ENCODE measurements at regions not wholly inside any gene's neighbourhood (a gene's known extent, or its start where the extent isn't known, plus 50 kb on each side); places are given as distances from the start of the nearest gene placed in this dataset.
"Not testable (repeated sequence)": the region's sequence is repeated elsewhere in the genome, so short reads cannot be mapped to it uniquely, and the experiment has no call there.

DNA sequence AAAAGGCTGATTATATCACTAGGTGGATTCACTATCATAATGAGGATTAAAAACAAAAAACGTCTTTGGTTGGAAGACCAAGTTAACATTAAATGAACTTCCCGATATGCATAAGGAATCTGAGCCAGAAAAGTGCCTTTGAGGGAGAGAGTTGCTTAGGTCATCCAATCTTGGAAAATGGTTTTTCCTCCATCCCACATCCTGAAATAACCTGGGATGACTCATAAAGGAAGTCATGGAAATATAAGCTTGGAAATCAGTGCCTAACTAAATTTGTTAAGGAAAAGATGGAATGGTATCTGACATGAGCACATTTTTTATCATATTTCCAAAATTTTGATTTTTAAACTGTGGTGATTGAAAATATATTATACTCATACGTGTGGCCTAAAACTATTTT lies 66.0 kb downstream of the KBTBD8 start:
- no peak for DNase-seq (ENCODE audit: low read depth, low spot score)

- DNase-seq (ENCODE audit: low read depth, low spot score), result no peak
These were observed 69.1 kb downstream of the KBTBD8 start for GRCh38 chr3:67067251-67067650.

- DNase-seq (ENCODE audit: low read depth, low spot score), result not testable (repeated sequence)
These were observed 74.5 kb downstream of the KBTBD8 start for GRCh38 chr3:67072640-67073039.

DNA sequence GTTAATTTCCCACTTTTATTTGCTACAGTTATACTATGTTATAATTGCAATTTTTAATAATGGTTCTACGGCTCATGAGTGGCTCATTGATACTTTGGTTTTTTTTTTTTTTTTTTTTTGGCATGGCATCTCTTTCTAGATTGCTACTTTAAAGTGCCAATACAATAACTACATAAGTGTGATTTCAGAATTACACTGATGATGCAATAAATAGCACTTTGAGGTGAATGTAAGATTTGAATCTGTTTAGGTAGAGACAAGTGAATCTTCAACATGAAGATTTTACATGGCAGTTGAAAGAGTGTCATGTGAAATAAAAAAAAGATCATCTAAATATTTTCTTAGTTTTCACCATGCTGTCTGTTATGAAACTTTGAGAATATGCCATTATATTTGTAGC lies 75.7 kb downstream of the KBTBD8 start:
- no peak for DNase-seq (ENCODE audit: low read depth, low spot score)

DNA sequence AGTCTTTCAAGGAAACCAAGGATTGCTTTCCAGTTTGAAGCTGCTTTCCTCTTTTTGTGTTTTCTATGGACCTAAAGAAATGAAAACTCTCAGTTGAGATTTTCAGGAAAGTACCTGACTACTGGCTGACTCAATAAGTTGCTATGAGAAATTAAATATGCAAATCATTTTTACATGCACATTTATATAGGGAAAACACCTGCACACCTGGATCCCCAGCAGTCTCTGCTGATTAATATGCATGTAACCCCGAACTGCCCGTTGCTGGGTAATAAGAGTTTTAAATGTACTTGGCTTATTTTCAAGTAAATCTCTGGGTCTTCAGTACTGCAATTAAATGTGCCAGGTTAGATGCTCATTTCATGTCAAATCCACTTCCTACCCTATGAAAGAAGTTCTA lies 77.2 kb downstream of the KBTBD8 start:
- DNase-seq (ENCODE audit: low read depth, low spot score), result no peak

- no peak for DNase-seq (ENCODE audit: low read depth, low spot score)
These were observed 78.5 kb downstream of the KBTBD8 start for GRCh38 chr3:67076607-67077006.

- no peak for DNase-seq (ENCODE audit: low read depth, low spot score)
These were observed 79.5 kb downstream of the KBTBD8 start for GRCh38 chr3:67077656-67078055.

GRCh38 chr3:67082533-67083024 lies 84.5 kb downstream of the KBTBD8 start:
- no peak for DNase-seq (ENCODE audit: low read depth, low spot score)

- DNase-seq (ENCODE audit: low read depth, low spot score), result no peak
These were observed 85.2 kb downstream of the KBTBD8 start for GRCh38 chr3:67083277-67083676.

DNA sequence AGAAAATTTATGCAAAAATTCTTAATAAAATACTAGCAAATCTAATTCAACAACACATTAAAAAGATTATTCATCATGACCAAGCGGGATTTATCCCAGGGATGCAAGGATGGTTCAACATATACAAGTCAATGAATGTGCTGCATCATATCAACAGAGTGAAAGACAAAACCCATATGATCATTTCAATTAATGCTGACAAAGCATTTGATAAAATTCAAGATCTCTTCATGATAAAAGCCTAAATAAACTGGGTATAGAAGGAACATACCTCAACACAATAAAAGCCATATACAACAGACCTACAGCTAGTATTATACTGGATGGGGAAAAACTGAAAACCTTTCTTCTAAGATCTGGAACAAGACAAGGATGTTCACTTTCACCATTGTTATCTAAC lies 89.7 kb downstream of the KBTBD8 start:
- DNase-seq (ENCODE audit: low read depth, low spot score), result no peak

DNA sequence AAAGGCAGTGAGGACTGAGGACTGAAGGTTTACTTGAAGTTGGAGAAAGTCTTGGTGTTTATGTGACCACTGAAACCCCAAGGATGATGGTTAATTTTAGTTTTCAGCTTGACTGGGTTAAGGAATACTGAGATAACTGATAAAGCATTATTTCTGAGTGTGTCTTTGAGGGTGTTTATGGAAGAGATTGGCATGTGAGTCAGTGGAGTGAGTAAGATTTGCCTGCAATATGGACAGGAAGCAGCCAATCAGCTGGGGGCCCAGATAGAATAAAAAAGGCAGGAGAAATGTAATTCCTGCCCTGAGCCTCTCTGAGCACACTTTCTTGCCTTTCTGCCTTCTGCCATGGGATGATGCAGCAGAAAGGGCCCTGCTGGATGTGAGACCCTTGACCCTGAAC lies 92.4 kb downstream of the KBTBD8 start:
- DNase-seq (ENCODE audit: low read depth, low spot score), result peak; percentile 28

DNA sequence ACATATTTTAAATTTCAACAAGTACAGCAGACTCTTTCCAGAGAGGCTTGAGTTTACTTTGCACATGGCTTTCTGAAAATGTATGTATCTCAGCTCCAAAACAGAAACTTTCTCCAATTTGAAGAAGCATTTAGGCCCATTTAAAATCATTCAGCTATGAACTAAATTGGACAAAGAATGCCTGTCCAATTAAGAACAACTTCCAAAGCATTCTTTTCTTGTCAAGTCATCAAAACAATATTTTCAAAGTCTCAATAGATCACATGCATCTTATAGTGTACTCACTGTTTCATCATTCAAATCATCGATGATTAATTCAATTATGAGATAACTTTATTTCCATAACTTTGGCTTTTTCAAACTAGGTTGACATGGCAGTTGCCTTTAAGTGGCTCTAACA lies 95.2 kb downstream of the KBTBD8 start:
- no peak for DNase-seq (ENCODE audit: low read depth, low spot score)

DNA sequence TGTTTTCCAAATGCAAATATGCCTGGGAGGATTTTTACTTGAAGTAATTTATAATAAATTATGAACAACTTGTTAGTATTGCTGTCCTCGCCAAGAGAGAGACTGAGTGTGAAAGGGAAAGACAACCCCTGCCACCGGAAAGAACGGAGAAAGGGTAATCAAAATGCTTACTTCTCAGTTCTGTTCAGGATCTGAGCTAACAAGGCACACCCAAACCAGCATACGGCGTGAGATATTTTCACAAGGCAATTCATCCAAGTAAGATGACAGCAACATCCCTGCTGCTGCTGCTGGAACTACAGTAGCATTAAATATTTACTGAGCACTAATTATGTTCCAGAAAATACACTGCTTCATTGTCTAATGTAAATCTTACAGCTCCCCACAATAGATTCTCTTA lies 96.1 kb downstream of the KBTBD8 start:
- no peak for DNase-seq (ENCODE audit: low read depth, low spot score)

DNA sequence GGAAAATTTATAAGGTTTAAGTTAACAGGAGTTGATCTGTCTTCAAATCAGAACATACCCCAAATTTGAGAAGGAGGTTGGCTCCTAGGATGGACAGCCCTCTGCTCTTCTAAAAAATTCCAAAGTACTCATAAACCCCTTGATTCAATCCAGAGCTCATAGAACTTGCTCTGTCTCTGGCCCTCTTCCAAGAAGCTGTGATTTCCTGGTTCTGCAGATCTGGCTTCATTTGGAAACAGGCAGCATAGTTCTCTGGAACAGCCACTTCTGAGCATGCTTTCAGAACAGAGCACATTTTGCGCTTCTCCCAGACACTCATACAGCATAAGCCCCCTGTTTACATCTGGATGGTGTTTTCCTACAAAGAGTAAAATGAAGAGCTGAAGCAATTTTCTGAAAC lies 96.7 kb downstream of the KBTBD8 start:
- DNase-seq (ENCODE audit: low read depth, low spot score), result peak; percentile 7

DNA sequence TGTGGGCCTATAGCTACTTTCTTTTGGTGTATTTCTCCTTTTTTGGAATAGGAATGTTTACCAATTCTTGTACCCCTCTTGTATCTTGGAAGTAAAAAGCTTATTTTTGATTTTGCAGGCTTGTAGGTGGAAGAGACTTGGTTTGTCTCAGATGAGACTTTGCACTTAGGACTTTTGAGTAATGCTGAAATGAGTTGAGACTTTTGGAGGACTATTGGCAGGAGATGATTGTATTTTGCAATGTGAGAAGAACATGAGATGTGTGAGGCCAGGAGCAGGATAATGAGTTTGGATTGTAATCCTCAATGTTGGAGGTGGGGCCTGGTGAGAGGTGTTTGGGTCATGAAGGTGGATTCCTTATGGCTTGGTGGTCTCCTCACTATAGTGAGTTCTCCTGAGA lies 106.3 kb downstream of the KBTBD8 start:
- no peak for DNase-seq (ENCODE audit: low read depth, low spot score)

GRCh38 chr3:67106874-67107273 lies 108.8 kb downstream of the KBTBD8 start:
- no peak for DNase-seq (ENCODE audit: low read depth, low spot score)

DNA sequence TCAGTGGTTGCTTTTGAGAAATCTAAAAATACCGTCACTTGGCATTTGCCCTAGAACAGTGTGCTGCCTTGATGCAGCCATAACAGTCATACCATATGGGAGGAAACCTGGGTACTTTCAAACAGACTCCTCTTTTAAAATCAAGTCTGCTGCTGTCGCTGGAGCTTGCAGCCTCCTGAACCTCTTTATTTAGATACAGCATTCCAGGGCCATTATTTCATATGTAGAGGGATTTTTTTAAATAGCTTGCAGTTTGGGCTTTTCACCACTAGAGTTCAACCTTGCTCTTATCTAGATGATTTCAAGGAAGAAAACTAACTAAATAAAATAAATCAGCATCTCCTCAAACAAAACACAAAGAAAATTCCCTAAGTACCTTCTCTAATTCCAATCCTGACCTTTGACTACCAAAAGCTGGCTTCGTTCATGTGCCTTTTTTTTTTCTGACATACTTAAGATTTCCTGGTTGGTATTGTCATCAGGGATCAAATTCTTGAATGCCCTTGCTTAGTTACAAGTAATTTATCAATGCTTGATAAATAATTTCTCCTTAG lies 111.6 kb downstream of the KBTBD8 start:
- DNase-seq (ENCODE audit: low read depth, low spot score), result peak; percentile 75

DNA sequence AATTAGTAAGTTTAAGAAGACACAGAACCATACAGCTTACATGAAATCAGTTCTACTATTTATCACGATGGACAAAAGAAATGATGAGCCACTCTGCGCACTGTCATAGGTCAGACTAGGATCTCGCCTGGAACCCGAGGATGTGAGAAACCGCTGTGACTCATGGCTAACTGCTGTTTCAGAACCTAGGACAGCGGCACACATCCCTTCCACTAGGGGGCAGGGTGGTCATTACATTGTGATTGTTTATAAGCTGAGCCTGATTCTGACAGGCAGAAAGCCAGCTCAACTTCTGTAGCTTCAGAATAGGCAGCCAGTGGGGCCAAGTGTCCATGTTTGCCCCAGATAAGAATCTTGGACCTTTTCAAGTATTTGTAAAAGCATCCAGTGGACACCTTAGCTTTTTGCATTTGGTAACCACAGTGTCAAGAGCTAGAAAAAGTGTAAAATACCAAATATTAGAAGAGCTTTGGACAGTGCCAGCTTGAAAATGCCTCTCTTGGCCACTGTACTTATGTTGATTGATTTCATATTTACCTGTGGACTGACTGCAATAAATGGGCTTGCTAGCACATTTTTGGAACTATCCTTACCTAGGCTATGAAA lies 115.8 kb downstream of the KBTBD8 start:
- peak; percentile 91 for DNase-seq (ENCODE audit: low read depth, low spot score)

- no peak for DNase-seq (ENCODE audit: low read depth, low spot score)
These were observed 120.0 kb downstream of the KBTBD8 start for GRCh38 chr3:67118122-67118521.

GRCh38 chr3:67118635-67119034 lies 120.5 kb downstream of the KBTBD8 start:
- no peak for DNase-seq (ENCODE audit: low read depth, low spot score)

GRCh38 chr3:67123914-67124313 lies 125.8 kb downstream of the KBTBD8 start:
- DNase-seq (ENCODE audit: low read depth, low spot score), result no peak

DNA sequence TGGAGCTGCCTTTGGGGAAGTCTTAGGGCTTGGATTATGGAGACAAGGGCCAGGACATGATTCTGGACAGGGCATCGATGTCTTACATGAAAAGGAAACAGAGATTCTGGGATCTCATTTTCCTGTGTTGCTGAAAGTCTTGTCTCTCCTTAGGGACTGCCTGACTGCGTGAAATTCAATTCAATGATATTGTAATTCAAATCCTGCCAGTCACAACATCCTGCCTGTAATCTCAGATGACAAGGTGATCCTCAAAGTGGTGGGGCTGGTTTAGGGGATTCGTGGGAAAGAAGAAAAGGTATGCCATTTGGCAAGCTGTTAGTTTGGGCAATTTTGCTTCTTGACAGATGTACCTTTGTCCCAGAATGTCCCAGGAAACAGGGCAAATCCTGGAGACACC lies 129.1 kb downstream of the KBTBD8 start:
- no peak for DNase-seq (ENCODE audit: low read depth, low spot score)

- no peak for DNase-seq (ENCODE audit: low read depth, low spot score)
These were observed 144.3 kb downstream of the KBTBD8 start for GRCh38 chr3:67142432-67142831.

DNA sequence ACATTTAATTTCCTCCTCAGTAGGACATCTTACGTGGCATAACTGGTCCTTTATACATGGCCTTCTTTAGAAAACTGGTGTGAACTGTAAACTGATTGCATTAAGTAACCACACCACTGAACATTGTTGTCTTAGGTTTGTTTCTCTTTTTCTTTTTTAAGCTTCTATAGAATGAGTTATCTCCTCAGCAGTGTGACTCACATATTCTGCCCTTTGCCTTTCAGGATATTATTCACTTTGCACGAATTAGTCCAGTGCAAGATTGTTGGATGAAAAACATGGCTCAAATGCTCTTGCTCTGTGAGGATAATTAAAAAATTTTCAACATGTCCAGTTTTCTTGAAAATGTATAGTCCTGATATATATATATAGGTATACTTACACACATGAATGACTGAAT lies 147.6 kb downstream of the KBTBD8 start:
- no peak for DNase-seq (ENCODE audit: low read depth, low spot score)

Data from astrocyte of the hippocampus (primary cell).